ENCODE measurements at regions not wholly inside any gene's neighbourhood (a gene's known extent, or its start where the extent isn't known, plus 50 kb on each side); places are given as distances from the start of the nearest gene placed in this dataset.

DNA sequence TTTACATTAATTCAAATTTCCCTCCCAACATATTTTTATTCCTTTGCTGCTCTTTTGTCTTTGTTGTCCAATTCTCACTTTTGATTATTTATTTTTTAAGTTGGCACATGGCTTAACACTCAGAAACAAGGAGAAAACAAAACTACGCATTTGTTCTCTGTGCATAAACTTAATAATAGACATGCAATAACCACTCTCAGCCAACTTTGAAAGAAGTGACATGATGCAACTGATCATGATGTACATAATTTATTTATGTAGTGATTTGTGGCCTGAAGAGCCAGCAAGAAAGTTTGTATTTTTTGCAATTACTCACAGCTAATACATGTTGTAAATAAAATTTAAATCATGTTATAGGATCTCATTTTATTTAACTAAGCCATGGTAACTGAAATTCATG is 942.8 kb upstream of the PIK3C3 start:
- no peak overlapping the region for H3K4me3 ChIP-seq (ENCODE audit: low read length)
- no peaks in the 10 kb centered on the region for H3K79me2 ChIP-seq (ENCODE audit: low read length)
- no peaks in the 10 kb centered on the region for H3K27me3 ChIP-seq (ENCODE audit: low read length)
- no peaks in the 10 kb centered on the region for H3F3A ChIP-seq (ENCODE audit: low read length, unreplicated experiment)
- H4K20me1 ChIP-seq (ENCODE audit: low read length), result no peaks in the 10 kb centered on the region
- H3K9me2 ChIP-seq (replicated peaks; ENCODE audit: low read length), result no peaks in the 10 kb centered on the region
- ChIA-PET POLR2A (ENCODE audit: unreplicated experiment) (no interaction called here), CTCF (no interaction called here)
- ATAC-seq (no peak), DNase-seq (no peak)
- no TSS peak for BruUV-seq (replicated peaks)
- no peak for TF ChIP-seq EZH2phosphoT487 (IDR thresholded peaks at IDR 0.05; ENCODE audit: borderline replicate concordance, low read length)
- TF ChIP-seq, protein P1, sequence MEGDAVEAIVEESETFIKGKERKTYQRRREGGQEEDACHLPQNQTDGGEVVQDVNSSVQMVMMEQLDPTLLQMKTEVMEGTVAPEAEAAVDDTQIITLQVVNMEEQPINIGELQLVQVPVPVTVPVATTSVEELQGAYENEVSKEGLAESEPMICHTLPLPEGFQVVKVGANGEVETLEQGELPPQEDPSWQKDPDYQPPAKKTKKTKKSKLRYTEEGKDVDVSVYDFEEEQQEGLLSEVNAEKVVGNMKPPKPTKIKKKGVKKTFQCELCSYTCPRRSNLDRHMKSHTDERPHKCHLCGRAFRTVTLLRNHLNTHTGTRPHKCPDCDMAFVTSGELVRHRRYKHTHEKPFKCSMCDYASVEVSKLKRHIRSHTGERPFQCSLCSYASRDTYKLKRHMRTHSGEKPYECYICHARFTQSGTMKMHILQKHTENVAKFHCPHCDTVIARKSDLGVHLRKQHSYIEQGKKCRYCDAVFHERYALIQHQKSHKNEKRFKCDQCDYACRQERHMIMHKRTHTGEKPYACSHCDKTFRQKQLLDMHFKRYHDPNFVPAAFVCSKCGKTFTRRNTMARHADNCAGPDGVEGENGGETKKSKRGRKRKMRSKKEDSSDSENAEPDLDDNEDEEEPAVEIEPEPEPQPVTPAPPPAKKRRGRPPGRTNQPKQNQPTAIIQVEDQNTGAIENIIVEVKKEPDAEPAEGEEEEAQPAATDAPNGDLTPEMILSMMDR (conservative IDR thresholded peaks at IDR 0.05; ENCODE audit: low read depth, low read length), result no peak
- TF ChIP-seq EZH2 (IDR thresholded peaks at IDR 0.05; ENCODE audit: low read length, unreplicated experiment), result no peak
- H3K9ac ChIP-seq (ENCODE audit: low read length), result no peak overlapping the region
- no peaks in the 10 kb centered on the region for H3K9me3 ChIP-seq (ENCODE audit: low read length)
- no peaks in the 10 kb centered on the region for H3K36me3 ChIP-seq (ENCODE audit: low read depth, low read length)
- no peak overlapping the region for H3K4me2 ChIP-seq (ENCODE audit: low read length)
- H3K4me1 ChIP-seq (ENCODE audit: insufficient read depth, low read length), result no peaks in the 10 kb centered on the region
- intact Hi-C loops (cut with micrococcal nuclease), result no loop called here
- H3K27ac ChIP-seq (ENCODE audit: low read length), result no peak overlapping the region
- H2AFZ ChIP-seq (ENCODE audit: low read length), result no peak overlapping the region

DNA sequence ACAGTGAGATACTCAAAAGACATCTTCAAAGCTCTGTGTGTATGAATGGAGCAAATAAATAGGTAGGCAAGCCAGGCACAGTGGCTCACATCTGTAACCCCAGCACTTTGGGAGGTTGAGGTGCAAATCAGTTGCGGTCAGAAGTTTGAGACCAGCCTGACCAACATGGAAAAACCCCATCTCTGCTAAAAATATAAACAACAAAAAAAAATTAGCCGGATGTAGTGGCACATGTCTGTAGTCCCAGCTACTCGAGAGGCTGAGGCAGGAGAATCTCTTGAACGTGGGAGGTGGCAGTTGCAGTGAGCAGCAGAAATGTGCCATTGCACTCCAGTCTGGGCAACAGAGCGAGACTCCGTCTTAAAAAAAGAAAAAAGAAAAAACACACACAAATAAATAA is 945.1 kb upstream of the PIK3C3 start:
- no peak overlapping the region for H3K27ac ChIP-seq (ENCODE audit: low read length)
- no peak overlapping the region for H3K4me2 ChIP-seq (ENCODE audit: low read length)
- POLR2A ChIA-PET (ENCODE audit: unreplicated experiment), result no interaction called here
- no peaks in the 10 kb centered on the region for H3K4me1 ChIP-seq (ENCODE audit: insufficient read depth, low read length)
- TF ChIP-seq EZH2phosphoT487 (IDR thresholded peaks at IDR 0.05; ENCODE audit: borderline replicate concordance, low read length), result no peak
- H3K9me3 ChIP-seq (ENCODE audit: low read length), result no peaks in the 10 kb centered on the region
- no peak overlapping the region for H2AFZ ChIP-seq (ENCODE audit: low read length)
- no peaks in the 10 kb centered on the region for H3K27me3 ChIP-seq (ENCODE audit: low read length)
- CTCF ChIA-PET, result no interaction called here
- H3K9me2 ChIP-seq (replicated peaks; ENCODE audit: low read length), result no peaks in the 10 kb centered on the region
- H3K36me3 ChIP-seq (ENCODE audit: low read depth, low read length), result no peaks in the 10 kb centered on the region
- no peaks in the 10 kb centered on the region for H3F3A ChIP-seq (ENCODE audit: low read length, unreplicated experiment)
- DNase-seq, result no peak
- H3K79me2 ChIP-seq (ENCODE audit: low read length), result no peaks in the 10 kb centered on the region
- ATAC-seq, result no peak
- no peak overlapping the region for H3K4me3 ChIP-seq (ENCODE audit: low read length)
- intact Hi-C loops (cut with micrococcal nuclease), result no loop called here
- no TSS peak for BruUV-seq (replicated peaks)
- no peak overlapping the region for H3K9ac ChIP-seq (ENCODE audit: low read length)
- H4K20me1 ChIP-seq (ENCODE audit: low read length), result no peaks in the 10 kb centered on the region

DNA sequence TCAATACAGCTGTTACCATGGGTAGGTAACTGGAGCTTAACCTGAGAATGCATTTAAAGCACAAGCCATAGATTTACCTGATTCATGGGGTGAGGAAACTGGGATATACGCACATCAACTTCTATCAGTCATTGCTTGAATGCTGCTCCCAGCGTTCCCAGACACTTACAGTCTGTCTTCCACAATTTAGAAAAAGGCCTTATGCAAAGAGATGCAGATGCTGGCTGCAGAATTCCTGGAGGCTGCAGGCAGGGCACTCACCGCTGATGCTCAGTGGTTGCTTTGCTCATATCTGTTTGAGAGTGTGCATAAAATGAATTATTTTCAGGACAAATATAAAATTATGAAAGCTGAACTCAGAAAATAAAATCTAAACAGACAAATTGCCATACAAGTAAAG is 950.7 kb upstream of the PIK3C3 start:
- no peak overlapping the region for H2AFZ ChIP-seq (ENCODE audit: low read length)
- ATAC-seq, result no peak
- CTCF ChIA-PET, result no interaction called here

More for the DNA sequence above, 950.7 kb upstream of the PIK3C3 start:
- intact Hi-C loops (cut with micrococcal nuclease), result no loop called here
- no peaks in the 10 kb centered on the region for H3K9me3 ChIP-seq (ENCODE audit: low read length)
- H3K27me3 ChIP-seq (ENCODE audit: low read length), result no peaks in the 10 kb centered on the region
- DNase-seq, result no peak
- BruUV-seq (replicated peaks), result no TSS peak
- no peaks in the 10 kb centered on the region for H3K79me2 ChIP-seq (ENCODE audit: low read length)
- no peak overlapping the region for H3K27ac ChIP-seq (ENCODE audit: low read length)
- H3K9me2 ChIP-seq (replicated peaks; ENCODE audit: low read length), result no peaks in the 10 kb centered on the region
- H3K36me3 ChIP-seq (ENCODE audit: low read depth, low read length), result no peaks in the 10 kb centered on the region
- H3F3A ChIP-seq (ENCODE audit: low read length, unreplicated experiment), result no peaks in the 10 kb centered on the region
- TF ChIP-seq, protein P1 (conservative IDR thresholded peaks at IDR 0.05; ENCODE audit: low read depth, low read length), result no peak
- TF ChIP-seq EZH2 (IDR thresholded peaks at IDR 0.05; ENCODE audit: low read length, unreplicated experiment), result no peak
- TF ChIP-seq EZH2phosphoT487 (IDR thresholded peaks at IDR 0.05; ENCODE audit: borderline replicate concordance, low read length), result no peak
- no peak overlapping the region for H3K9ac ChIP-seq (ENCODE audit: low read length)
- no peaks in the 10 kb centered on the region for H4K20me1 ChIP-seq (ENCODE audit: low read length)
- H3K4me1 ChIP-seq (ENCODE audit: insufficient read depth, low read length), result no peaks in the 10 kb centered on the region
- H3K4me3 ChIP-seq (ENCODE audit: low read length), result no peak overlapping the region
- H3K4me2 ChIP-seq (ENCODE audit: low read length), result no peak overlapping the region
- POLR2A ChIA-PET (ENCODE audit: unreplicated experiment), result no interaction called here
